ENCODE measurements at regions not wholly inside any gene's neighbourhood (a gene's known extent, or its start where the extent isn't known, plus 50 kb on each side); places are given as distances from the start of the nearest gene placed in this dataset.

DNA sequence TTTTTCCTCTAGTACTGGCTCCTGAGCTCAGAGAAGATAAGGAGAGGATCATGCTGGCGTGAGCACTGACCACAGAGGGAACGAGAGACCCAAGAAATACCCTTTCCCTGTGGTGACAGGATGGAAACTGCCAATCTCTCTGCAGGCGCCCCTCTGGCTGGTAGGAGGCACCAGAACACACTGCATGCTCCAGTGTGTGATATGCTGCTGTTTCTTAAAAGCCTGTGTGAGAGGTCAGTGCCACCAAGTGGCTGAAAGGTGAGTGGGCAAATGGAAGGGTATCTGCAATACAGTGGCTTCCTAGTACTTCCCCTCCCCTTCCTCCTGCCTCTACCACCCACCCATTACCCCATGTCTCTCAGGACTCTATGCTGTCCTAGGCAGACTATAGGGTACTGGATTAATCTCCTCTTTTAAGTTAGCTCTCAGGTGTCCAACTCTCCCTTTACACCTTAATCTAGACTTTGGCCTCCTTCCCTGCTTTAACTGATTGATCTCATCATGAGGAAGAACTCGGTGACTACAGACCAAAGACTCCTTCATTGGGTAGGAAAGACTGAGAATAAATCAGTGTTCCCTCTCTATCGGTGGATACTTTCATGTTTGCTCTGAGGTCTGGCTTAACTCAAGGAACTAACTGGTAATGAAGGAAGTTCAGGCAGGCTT, 283.6 kb downstream of the ADRA2A start:
- TF ChIP-seq POLR2AphosphoS5 (IDR thresholded peaks at IDR 0.05; ENCODE audit: borderline replicate concordance, low read depth, low read length) (no peak), EZH2 (IDR thresholded peaks at IDR 0.05) (no peak)
